ENCODE measurements at regions not wholly inside any gene's neighbourhood (a gene's known extent, or its start where the extent isn't known, plus 50 kb on each side); places are given as distances from the start of the nearest gene placed in this dataset.

DNA sequence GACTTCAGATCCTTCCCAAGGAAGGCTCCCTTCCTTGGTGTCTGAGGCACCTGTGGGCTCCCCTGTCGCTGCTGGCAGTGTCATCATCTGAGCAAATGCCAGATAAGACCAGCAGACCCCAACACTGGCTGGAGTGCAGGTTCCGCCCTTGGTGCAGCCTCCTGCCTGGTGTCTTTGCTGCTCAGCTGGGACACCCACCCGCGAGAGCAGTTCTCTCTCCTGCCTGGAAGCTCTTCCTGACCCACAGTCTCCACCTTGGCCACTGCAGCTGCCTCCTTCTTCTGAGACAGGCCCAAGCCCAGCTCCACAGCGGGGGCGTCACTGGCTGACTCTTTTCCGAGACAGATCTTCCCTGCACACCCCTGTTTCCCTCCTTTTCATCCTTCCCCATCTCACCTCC lies 395.7 kb upstream of the MAP3K7 start:
- H3K4me3 Mint-ChIP-seq (ENCODE audit: unreplicated experiment), result no peak overlapping the region
- no peak overlapping the region for H3K4me3 ChIP-seq (ENCODE audit: low read depth, low read length)
- TF ChIP-seq, protein P1, sequence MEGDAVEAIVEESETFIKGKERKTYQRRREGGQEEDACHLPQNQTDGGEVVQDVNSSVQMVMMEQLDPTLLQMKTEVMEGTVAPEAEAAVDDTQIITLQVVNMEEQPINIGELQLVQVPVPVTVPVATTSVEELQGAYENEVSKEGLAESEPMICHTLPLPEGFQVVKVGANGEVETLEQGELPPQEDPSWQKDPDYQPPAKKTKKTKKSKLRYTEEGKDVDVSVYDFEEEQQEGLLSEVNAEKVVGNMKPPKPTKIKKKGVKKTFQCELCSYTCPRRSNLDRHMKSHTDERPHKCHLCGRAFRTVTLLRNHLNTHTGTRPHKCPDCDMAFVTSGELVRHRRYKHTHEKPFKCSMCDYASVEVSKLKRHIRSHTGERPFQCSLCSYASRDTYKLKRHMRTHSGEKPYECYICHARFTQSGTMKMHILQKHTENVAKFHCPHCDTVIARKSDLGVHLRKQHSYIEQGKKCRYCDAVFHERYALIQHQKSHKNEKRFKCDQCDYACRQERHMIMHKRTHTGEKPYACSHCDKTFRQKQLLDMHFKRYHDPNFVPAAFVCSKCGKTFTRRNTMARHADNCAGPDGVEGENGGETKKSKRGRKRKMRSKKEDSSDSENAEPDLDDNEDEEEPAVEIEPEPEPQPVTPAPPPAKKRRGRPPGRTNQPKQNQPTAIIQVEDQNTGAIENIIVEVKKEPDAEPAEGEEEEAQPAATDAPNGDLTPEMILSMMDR (IDR thresholded peaks at IDR 0.05; ENCODE audit: insufficient read depth in 1 of 2, low read depth in 1 of 2, low read length in 1 of 2, severe bottlenecking in 1 of 2, unreplicated experiment in 1 of 2), result no peak

DNA sequence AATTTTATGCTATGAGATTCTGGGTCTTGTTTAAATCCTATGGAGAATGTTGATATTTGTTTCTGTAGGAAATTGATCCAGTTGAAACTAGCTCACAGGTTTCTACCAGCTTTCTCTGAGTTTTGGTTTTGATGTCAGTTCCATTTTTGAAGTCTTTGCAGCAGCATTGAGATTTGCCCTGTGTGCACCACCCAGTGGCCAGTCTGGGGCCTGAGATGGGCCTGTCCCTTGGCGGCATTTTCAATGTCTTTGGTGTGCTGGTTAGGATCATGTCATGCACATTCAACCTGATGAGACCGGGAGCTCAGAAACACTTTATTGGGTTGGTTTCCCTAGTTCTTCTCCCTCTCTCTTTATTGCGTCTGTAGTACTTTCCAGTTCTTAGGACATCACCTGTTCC lies 395.2 kb upstream of the MAP3K7 start:
- POLR2A ChIA-PET, result no interaction called here

More for the DNA sequence above, 395.7 kb upstream of the MAP3K7 start:
- BruUV-seq (replicated peaks), result no TSS peak
- Mint-ChIP-seq H3K4me1 (ENCODE audit: low read depth, unreplicated experiment) (no peaks in the 10 kb centered on the region), H3K27me3 (ENCODE audit: insufficient read depth, unreplicated experiment) (peaks cover 6% of the 10 kb centered on the region), H3K27ac (ENCODE audit: unreplicated experiment) (no peak overlapping the region), H3K9me3 (ENCODE audit: unreplicated experiment) (no peaks in the 10 kb centered on the region), H3K36me3 (ENCODE audit: insufficient read depth, unreplicated experiment) (no peaks in the 10 kb centered on the region)
- no peaks in the 10 kb centered on the region for H3K4me1 ChIP-seq
- H3K9me3 ChIP-seq, result no peaks in the 10 kb centered on the region
- CTCF ChIA-PET, result no interaction called here
- intact Hi-C loops (cut with micrococcal nuclease; ENCODE audit: unreplicated experiment), result loop anchor here (1.0 kb wide), 1 partner anchor 41 kb away; no protein-coding TSS in a partner anchor
- DNase-seq, result no peak
- H3K36me3 ChIP-seq (ENCODE audit: control insufficient read depth, insufficient read depth, low read length), result no peaks in the 10 kb centered on the region
- no peaks in the 10 kb centered on the region for H3K27me3 ChIP-seq (replicated peaks; ENCODE audit: control insufficient read depth, insufficient read depth, low read length)
- POLR2A ChIA-PET, result no interaction called here

DNA sequence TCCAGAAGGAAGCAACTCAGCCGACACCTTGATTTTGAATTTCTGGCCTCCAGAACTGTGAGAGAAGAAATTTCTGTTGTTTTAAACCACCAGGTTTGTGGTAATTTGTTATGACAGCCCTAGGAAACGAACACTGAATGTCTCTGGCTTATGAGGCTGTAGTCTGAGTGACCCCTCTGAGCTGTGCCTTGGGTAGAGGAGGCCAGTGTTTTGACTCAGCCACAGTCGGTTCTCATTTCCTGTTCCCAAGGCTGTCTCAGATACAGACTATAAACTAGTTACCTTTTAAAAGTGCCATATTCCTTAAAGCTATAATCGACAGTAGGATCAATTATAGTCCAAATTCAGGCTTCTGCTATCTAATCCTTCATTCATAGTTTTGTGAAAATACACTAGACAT lies 391.2 kb upstream of the MAP3K7 start:
- no peaks in the 10 kb centered on the region for H3K36me3 Mint-ChIP-seq (ENCODE audit: insufficient read depth, unreplicated experiment)
- Histone ChIP-seq H3K4me1 (no peaks in the 10 kb centered on the region), H3K27me3 (replicated peaks; ENCODE audit: control insufficient read depth, insufficient read depth, low read length) (no peaks in the 10 kb centered on the region), H3K4me3 (ENCODE audit: low read depth, low read length) (no peak overlapping the region), H3K36me3 (ENCODE audit: control insufficient read depth, insufficient read depth, low read length) (no peaks in the 10 kb centered on the region), H3K9me3 (no peaks in the 10 kb centered on the region)
- intact Hi-C loops (cut with micrococcal nuclease; ENCODE audit: unreplicated experiment), result no loop called here
- no TSS peak for BruUV-seq (replicated peaks)
- TF ChIP-seq, protein P1 (IDR thresholded peaks at IDR 0.05; ENCODE audit: insufficient read depth in 1 of 2, low read depth in 1 of 2, low read length in 1 of 2, severe bottlenecking in 1 of 2, unreplicated experiment in 1 of 2), result no peak
- ChIA-PET CTCF (no interaction called here), POLR2A (no interaction called here)
- no peaks in the 10 kb centered on the region for H3K4me1 Mint-ChIP-seq (ENCODE audit: low read depth, unreplicated experiment)
- no peaks in the 10 kb centered on the region for H3K9me3 Mint-ChIP-seq (ENCODE audit: unreplicated experiment)
- no peak overlapping the region for H3K4me3 Mint-ChIP-seq (ENCODE audit: unreplicated experiment)
- H3K27ac Mint-ChIP-seq (ENCODE audit: unreplicated experiment), result no peak overlapping the region
- H3K27me3 Mint-ChIP-seq (ENCODE audit: insufficient read depth, unreplicated experiment), result peaks cover 3% of the 10 kb centered on the region
- DNase-seq, result no peak

More for the DNA sequence above, 395.2 kb upstream of the MAP3K7 start:
- no peaks in the 10 kb centered on the region for H3K4me1 Mint-ChIP-seq (ENCODE audit: low read depth, unreplicated experiment)
- intact Hi-C loops (cut with micrococcal nuclease; ENCODE audit: unreplicated experiment), result loop anchor here (1.0 kb wide), 1 partner anchor 41 kb away; no protein-coding TSS in a partner anchor
- Histone ChIP-seq H3K9me3 (no peaks in the 10 kb centered on the region), H3K36me3 (ENCODE audit: control insufficient read depth, insufficient read depth, low read length) (no peaks in the 10 kb centered on the region), H3K4me3 (ENCODE audit: low read depth, low read length) (no peak overlapping the region), H3K27me3 (replicated peaks; ENCODE audit: control insufficient read depth, insufficient read depth, low read length) (no peaks in the 10 kb centered on the region), H3K4me1 (no peaks in the 10 kb centered on the region)
- H3K27me3 Mint-ChIP-seq (ENCODE audit: insufficient read depth, unreplicated experiment), result peaks cover 6% of the 10 kb centered on the region
- no peaks in the 10 kb centered on the region for H3K9me3 Mint-ChIP-seq (ENCODE audit: unreplicated experiment)
- H3K27ac Mint-ChIP-seq (ENCODE audit: unreplicated experiment), result no peak overlapping the region
- CTCF ChIA-PET, result no interaction called here
- H3K4me3 Mint-ChIP-seq (ENCODE audit: unreplicated experiment), result no peak overlapping the region
- TF ChIP-seq, protein P1 (IDR thresholded peaks at IDR 0.05; ENCODE audit: insufficient read depth in 1 of 2, low read depth in 1 of 2, low read length in 1 of 2, severe bottlenecking in 1 of 2, unreplicated experiment in 1 of 2), result peak in 1 of 2 experiments; percentile 42
- peak in 1 of 2 experiments; percentile 27 for DNase-seq
- H3K36me3 Mint-ChIP-seq (ENCODE audit: insufficient read depth, unreplicated experiment), result no peaks in the 10 kb centered on the region
- no TSS peak for BruUV-seq (replicated peaks)

Data from Caco-2 (cell line).